Neuronal stem cell (in vitro differentiated cells): ENCODE measurements at regions not wholly inside any gene's neighbourhood (a gene's known extent, or its start where the extent isn't known, plus 50 kb on each side); places are given as distances from the start of the nearest gene placed in this dataset.
"Not testable (repeated sequence)": the region's sequence is repeated elsewhere in the genome, so short reads cannot be mapped to it uniquely, and the experiment has no call there.

Source experiments
- DNase-seq: peaks from one replicate; pipeline ENCODE4 v3.0.0-alpha.2; 2013; ENCODE audit warnings: low spot score
- H2AFZ ChIP-seq: one replicate; pipeline ENCODE4 v1.6.1; 2013; ENCODE audit warnings: mild to moderate bottlenecking, low read length, inconsistent platforms
- H2AK5ac ChIP-seq: 2 replicates; pipeline ENCODE4 v1.6.1; 2013; ENCODE audit warnings: low read depth, mild to moderate bottlenecking, inconsistent platforms, low read length, moderate library complexity, mixed read lengths
- H2BK120ac ChIP-seq: 2 replicates; pipeline ENCODE4 v1.6.1; 2013; ENCODE audit warnings: low read depth, mild to moderate bottlenecking, inconsistent platforms, low read length, moderate library complexity, mixed read lengths
- H2BK12ac ChIP-seq: one replicate; pipeline ENCODE4 v1.6.1; 2013; ENCODE audit warnings: low read length, inconsistent platforms
- H2BK15ac ChIP-seq: 2 replicates; pipeline ENCODE4 v1.6.1; 2013; ENCODE audit warnings: mild to moderate bottlenecking, low read length, inconsistent platforms, mixed read lengths
- H2BK5ac ChIP-seq: one replicate; pipeline ENCODE4 v1.6.1; 2013; ENCODE audit warnings: inconsistent platforms, mild to moderate bottlenecking, low read length, moderate library complexity
- H3K14ac ChIP-seq: one replicate; pipeline ENCODE4 v1.6.1; 2013; ENCODE audit warnings: low read length, inconsistent platforms
- H3K18ac ChIP-seq: 2 replicates; pipeline ENCODE4 v1.6.1; 2013; ENCODE audit warnings: low read length, inconsistent platforms
- H3K23ac ChIP-seq: 2 replicates; pipeline ENCODE4 v1.6.1; 2013; ENCODE audit warnings: low read depth, mild to moderate bottlenecking, mixed read lengths, low read length, inconsistent platforms; ENCODE audit not compliant: poor library complexity
- H3K27ac ChIP-seq: replicated peaks from 3 replicates; pipeline ENCODE4 v1.5.1; 2013; ENCODE audit warnings: low read length, inconsistent platforms
- H3K27me3 ChIP-seq, 3 experiments: 2 replicates each; pipeline ENCODE4 v1.6.1; 2013; ENCODE audit warnings: low read length in 3 of 3, mild to moderate bottlenecking in 2 of 3, inconsistent platforms in 1 of 3, low read depth in 1 of 3, mixed read lengths in 1 of 3, moderate library complexity in 1 of 3; ENCODE audit not compliant: control insufficient read depth in 3 of 3, insufficient read depth in 3 of 3
- H3K36me3 ChIP-seq, 2 donors: replicated peaks in 1 of 2; 2 replicates each; pipeline ENCODE4 v1.6.1; 2013; ENCODE audit warnings: low read length in 2 of 2; ENCODE audit not compliant: control insufficient read depth in 2 of 2, insufficient read depth in 2 of 2
- H3K4ac ChIP-seq: 2 replicates; pipeline ENCODE4 v1.6.1; 2013; ENCODE audit warnings: inconsistent platforms, mild to moderate bottlenecking, low read length, moderate library complexity
- H3K4me1 ChIP-seq, 2 donors: 1 replicate in 1 of 2; 2 replicates in 1 of 2; pipeline ENCODE4 v1.6.1; 2013; ENCODE audit warnings: low read length in 2 of 2, low read depth in 1 of 2; ENCODE audit not compliant: control insufficient read depth in 2 of 2, insufficient read depth in 1 of 2
- H3K4me2 ChIP-seq: one replicate; pipeline ENCODE4 v1.6.1; 2013; ENCODE audit warnings: mild to moderate bottlenecking, low read length, inconsistent platforms; ENCODE audit not compliant: insufficient read depth, poor library complexity, severe bottlenecking
- H3K4me3 ChIP-seq, 2 donors: 2 replicates each; pipeline ENCODE4 v1.5.1; 2013; ENCODE audit warnings: low read length in 2 of 2, mild to moderate bottlenecking in 2 of 2, inconsistent platforms in 1 of 2, moderate library complexity in 1 of 2
- H3K79me1 ChIP-seq: one replicate; pipeline ENCODE4 v1.6.1; 2013; ENCODE audit warnings: low read depth, mild to moderate bottlenecking, inconsistent platforms, low read length, moderate library complexity
- H3K9ac ChIP-seq: one replicate; pipeline ENCODE4 v1.6.1; 2013; ENCODE audit warnings: mild to moderate bottlenecking, low read depth, low read length, inconsistent platforms; ENCODE audit not compliant: poor library complexity
- H3K9me3 ChIP-seq, 2 donors: replicated peaks in 1 of 2; 2 replicates each; pipeline versions ENCODE3 to v1.6.1; 2013; ENCODE audit warnings: low read length in 2 of 2, mild to moderate bottlenecking in 2 of 2, inconsistent platforms in 1 of 2, low read depth in 1 of 2, mixed read lengths in 1 of 2, moderate library complexity in 1 of 2; ENCODE audit not compliant: control insufficient read depth in 2 of 2, insufficient read depth in 1 of 2
- H4K8ac ChIP-seq: one replicate; pipeline ENCODE4 v1.6.1; 2013; ENCODE audit warnings: low read depth, mild to moderate bottlenecking, inconsistent platforms, low read length, moderate library complexity
- H4K91ac ChIP-seq: one replicate; pipeline ENCODE4 v1.6.1; 2013; ENCODE audit warnings: low read length, low read depth, mild to moderate bottlenecking, inconsistent platforms; ENCODE audit not compliant: poor library complexity
- WGBS, 2 donors: extraction: QIAGEN DNeasy Blood & Tissue Kit; methylation state at CpG; one replicate each; pipeline ENCODE4 v1.1.7; 2013; ENCODE audit warnings: missing lambda C conversion rate in 2 of 2, mixed read lengths in 1 of 2; ENCODE audit not compliant: insufficient read length in 2 of 2, insufficient replicate concordance in 1 of 2; ENCODE audit errors: extremely low coverage in 2 of 2; 5-methylcytosine and 5-hydroxymethylcytosine counted together

DNA sequence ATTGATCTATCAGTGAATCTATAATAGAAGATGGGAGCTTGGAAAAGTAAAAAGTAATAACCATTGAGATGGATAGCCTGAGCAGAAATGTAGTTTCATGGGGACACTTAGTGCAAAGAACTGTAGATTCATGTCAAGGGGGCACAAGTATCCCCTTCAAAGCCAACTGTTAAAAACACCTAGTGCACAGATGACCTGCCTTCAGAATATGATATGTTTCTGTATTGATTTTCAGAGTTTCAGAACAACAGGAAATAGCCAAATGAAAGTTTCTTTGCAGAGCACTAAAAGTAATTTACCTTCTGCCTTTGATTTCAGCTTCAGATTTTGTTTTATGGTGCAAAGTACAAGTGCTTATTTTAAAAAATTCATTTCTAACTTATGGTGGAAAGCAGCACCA lies 169.9 kb downstream of the SPDYE17 start:
- not testable (repeated sequence) for H3K4me1 ChIP-seq, H3K27ac ChIP-seq, H3K4me2 ChIP-seq, H2BK12ac ChIP-seq, H3K79me1 ChIP-seq, H3K36me3 ChIP-seq, H3K14ac ChIP-seq, H3K9me3 ChIP-seq, H2AK5ac ChIP-seq, H3K4ac ChIP-seq, H3K4me3 ChIP-seq, H2BK120ac ChIP-seq, H2BK5ac ChIP-seq, H2AFZ ChIP-seq, H3K9ac ChIP-seq, H2BK15ac ChIP-seq, H4K8ac ChIP-seq, H4K91ac ChIP-seq, DNase-seq, H3K27me3 ChIP-seq, H3K23ac ChIP-seq, H3K18ac ChIP-seq

DNA sequence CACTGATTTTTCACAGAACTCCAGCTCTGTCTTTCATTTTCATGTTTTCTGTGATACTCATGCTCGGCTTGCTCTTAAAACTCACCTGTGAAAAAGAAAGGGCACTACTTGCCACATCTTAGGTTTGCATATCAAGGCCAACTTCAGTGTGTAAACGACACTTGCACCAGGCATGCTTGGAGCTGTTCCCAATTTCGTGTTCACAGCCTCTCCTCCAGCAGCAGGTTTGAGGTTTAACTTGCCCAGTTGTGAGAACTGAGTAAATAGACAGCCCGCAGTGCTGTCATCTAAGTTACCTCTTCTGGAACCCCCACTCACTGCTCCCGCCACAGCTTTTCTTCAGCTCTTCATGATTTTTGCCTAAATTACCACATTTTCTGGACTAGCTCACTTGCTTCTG lies 172.2 kb downstream of the SPDYE17 start:
- not testable (repeated sequence) for H3K4ac ChIP-seq, H3K9ac ChIP-seq, H2AFZ ChIP-seq, H3K27me3 ChIP-seq, H3K14ac ChIP-seq, H3K36me3 ChIP-seq, H2BK5ac ChIP-seq, H3K27ac ChIP-seq, DNase-seq, H3K18ac ChIP-seq, H2BK15ac ChIP-seq, H3K23ac ChIP-seq, H3K4me1 ChIP-seq, H3K9me3 ChIP-seq, H2BK12ac ChIP-seq, H3K4me2 ChIP-seq, H2BK120ac ChIP-seq, H3K4me3 ChIP-seq, H3K79me1 ChIP-seq, H2AK5ac ChIP-seq, H4K8ac ChIP-seq, H4K91ac ChIP-seq
- no CpG with 5 or more reads among the region's 5 CpGs for WGBS, 2 donors

DNA sequence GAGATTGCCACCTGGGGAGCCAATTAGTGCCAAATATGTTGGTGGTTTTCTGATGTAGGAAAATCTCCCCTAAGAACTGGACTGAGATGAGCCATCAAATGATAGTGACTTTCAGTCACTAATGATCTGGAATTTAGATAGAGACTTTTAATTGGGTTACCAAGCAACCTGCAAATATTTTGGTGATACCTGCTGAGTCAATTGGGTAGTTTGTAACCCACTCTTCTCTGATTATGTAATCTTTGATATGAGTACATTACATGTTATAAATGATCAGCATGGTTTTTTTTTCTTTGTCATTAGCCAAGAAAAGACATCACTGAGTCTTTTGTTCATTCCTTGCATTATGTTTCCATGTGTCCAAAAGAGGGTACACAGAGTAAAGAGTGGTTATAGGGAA lies 177.5 kb downstream of the SPDYE17 start:
- H3K9ac ChIP-seq, H4K8ac ChIP-seq, H3K14ac ChIP-seq, H3K4me3 ChIP-seq, H3K36me3 ChIP-seq, H2AFZ ChIP-seq, H3K4me1 ChIP-seq, H3K4me2 ChIP-seq, H2BK12ac ChIP-seq, H3K79me1 ChIP-seq, H3K18ac ChIP-seq, H3K4ac ChIP-seq, H2BK120ac ChIP-seq, H2AK5ac ChIP-seq, H2BK15ac ChIP-seq, H3K23ac ChIP-seq, H2BK5ac ChIP-seq, H4K91ac ChIP-seq, DNase-seq, H3K27ac ChIP-seq, H3K9me3 ChIP-seq, H3K27me3 ChIP-seq: not testable (repeated sequence)

DNA sequence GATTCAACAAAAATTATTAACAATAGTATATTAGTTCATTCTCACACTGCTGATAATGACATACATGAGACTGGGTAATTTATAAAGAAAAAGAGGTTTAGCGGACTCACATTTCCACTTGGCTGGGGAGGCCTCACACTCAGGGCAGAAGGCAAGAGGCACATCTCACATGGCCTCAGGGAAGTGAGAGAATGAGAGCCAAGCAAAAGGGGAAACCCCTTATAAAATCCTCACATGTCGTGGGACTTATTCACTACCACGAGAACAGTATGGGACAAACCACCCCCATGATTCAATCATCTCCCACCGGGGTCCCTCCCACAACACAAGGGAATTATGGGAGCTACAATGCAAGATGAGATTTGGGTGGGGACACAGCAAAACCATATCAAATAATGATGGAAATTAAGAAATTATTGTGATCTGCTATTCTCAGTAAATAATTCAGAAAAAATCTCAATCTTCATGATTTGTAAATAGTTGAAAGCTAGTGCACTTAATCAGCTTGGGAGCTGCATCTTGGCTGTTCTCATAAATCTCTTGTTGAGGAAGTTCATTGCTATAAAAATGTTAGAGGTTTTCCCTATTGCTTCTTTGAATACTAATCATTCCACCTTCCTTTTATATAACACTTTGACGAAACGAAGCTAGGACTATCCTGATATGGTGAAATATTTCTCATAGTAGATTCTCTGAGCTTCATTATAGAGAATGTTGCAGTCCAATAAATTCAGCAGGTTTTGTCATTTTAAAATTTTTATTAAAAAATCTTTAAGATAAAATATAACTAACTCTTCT lies 179.2 kb downstream of the SPDYE17 start:
- not testable (repeated sequence) for H3K9me3 ChIP-seq, H2BK5ac ChIP-seq, H2AFZ ChIP-seq, H3K9ac ChIP-seq, H2BK120ac ChIP-seq, H3K36me3 ChIP-seq, H3K14ac ChIP-seq, H3K4me3 ChIP-seq, H2AK5ac ChIP-seq, H3K23ac ChIP-seq, H3K18ac ChIP-seq, H2BK15ac ChIP-seq, H3K27ac ChIP-seq, H3K4me2 ChIP-seq, H3K4me1 ChIP-seq, H3K27me3 ChIP-seq, H4K8ac ChIP-seq, H2BK12ac ChIP-seq, DNase-seq, H4K91ac ChIP-seq, H3K4ac ChIP-seq, H3K79me1 ChIP-seq
- no CpG with 5 or more reads among the region's 6 CpGs for WGBS, 2 donors
